NCI-H345 treated with DMSO at 0.1 percent for 48 hours (cell line): ENCODE measurements at regions not wholly inside any gene's neighbourhood (a gene's known extent, or its start where the extent isn't known, plus 50 kb on each side); places are given as distances from the start of the nearest gene placed in this dataset.

Experiments used
- DNase-seq: peaks from one replicate; lab custom pipeline; 2025; ENCODE audit not compliant: unreplicated experiment; lab: John Stamatoyannopoulos, UW

DNA sequence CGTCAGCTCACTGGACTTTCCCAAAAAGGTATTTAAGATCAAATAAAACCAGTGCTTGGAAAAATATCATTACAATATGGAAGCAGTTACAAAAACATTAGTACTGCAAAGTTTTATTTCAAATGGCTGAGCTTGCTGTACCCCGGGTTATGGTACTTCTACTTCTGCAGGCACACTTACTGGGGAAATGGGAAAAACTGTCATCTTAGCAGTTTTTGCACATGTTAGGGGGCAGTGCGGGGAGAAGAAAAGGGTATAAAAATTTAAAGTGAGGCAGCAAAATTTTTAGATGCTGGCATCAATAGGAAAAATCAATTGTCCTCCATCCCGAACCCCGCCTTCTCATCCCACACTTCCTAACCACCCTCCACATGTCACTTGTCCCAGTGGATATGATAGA lies 133.4 kb downstream of the ATG4C start:
- no peak for DNase-seq

DNA sequence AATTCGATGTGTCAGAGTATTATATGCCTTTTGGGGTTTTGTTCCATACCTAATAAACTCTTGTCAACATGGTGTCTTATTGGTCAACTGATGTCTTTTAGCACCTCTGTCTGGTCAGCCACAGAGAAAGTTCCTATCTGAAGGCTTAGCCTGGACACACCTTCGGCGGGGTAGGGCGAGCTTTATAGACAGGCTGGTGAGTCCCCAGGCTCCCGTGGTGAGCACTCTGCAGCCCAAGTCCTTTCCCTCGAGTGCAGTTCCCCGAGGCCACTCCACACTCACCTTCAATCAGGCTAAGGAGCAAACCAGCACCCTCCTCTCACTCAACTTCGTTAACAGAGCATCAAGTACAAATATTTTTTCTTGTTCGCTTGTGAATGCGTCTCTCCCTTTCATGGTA lies 133.9 kb downstream of the ATG4C start:
- no peak for DNase-seq

DNA sequence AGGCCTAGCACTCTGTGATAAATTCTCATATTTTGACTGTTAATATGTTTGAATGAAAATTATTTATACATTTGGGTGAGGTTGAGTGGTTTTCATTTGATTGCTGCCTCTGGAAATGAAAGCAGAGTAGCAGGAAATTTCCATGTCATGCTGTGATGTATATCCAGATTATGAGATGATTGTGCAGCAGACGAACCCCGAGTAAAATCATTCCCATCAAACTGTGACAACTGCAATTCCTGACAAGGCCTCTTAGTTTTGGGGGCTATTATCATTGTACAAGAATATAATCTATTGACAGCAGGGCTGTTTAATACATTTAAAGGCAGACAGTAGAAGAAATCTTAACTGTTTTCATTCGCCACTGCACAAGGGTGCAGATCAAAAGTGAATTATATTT lies 134.8 kb downstream of the ATG4C start:
- DNase-seq, result no peak

DNA sequence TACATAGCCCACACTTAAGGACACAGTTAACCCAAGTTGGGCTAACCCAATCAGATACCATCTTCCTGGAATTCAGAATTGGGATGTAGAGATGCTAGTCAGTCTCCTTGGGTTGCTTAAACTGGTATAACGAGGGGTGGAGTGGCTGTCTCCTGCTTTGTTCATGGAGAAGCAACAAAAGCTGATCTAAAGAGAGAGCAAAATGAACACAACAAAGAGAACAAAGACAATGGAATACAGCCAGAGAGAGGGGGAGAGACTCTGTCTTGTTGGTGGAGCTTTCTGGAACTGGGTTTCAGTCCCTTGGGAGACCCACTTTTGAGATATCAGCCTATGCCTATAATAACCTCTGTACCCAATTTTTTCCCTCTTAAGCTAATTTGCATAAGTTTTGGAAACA lies 138.1 kb downstream of the ATG4C start:
- no peak for DNase-seq

DNA sequence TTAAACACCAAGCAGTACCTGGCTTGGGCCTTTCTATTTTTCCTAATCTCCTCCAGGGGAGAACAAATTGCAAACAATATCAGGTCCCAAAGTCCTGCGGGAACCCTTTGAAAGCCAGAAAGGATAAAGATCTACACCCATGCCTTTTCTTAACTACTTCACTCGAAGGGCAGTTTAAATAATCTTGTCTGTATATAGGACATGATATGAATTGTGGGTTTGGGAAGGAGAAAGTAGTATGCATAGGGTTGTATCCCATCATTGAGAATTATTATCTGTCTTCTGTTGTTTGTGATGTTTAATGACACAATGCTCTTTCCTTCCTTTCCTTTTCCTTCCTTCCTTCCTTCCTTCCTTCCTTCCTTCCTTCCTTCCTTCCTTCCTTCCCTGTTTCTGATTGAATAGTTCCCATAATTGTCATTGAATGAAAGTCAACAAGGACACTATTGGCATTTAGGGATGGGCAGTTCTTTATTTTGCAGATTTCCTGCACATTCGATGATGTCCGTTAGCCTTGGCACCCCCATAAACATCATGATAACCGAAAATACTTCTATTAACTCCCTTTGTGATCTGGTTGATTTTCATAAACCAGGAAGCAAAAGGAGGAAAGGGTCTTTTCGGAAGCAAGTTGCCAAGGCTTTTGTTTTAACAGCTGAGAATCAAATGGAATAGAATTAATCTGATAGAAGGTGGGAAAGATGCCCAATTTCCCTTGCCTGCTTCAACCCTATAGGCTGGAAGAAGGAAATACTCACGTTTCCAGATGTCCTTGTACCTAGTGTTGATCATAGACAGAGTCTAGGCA lies 141.3 kb downstream of the ATG4C start:
- DNase-seq, result no peak

DNA sequence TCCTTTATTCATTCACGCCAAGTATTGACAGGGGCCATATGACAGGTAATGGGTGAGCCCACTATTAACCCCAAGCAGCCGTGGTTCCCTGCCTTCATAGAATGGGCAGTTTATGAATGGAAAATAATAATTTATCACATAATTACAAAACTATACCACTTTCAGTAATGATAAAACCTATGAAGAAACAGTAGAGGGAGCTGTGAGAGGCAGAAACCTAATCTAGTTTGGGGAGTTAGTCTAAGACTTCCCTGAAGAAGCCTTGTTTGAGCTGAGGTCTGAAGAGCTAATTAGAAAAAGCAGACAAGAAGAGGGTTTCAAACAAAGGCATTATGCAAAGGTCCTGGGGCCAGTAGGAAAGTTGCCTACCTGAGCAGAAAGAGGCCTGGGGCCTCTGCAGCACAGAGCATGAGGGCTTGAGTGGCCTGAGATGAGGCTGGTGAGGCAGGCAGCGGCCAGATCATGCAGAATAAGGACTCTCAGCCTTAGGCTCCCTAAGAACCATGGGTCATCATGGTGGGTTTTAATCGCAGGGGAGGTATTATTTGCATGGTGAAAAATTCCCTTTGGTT lies 142.8 kb downstream of the ATG4C start:
- DNase-seq, result no peak

DNA sequence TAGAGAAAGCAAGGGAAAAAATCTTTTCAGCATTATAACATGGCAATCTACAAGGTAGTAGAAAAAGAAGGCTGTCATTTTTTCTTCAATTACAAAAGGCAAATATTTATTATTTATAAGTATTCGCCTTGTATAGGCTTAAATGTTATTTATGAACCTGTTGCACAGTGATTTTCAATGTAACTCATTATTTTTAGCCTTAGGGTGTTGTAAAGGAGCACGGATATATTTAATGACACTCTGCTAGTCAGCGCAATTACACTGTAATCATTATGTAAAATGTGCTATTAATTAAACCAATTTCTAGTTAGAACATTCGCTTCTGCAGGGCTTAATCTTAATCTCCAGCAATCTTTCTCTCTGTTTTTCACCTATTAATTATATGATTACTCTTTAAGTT lies 145.0 kb downstream of the ATG4C start:
- no peak for DNase-seq

DNA sequence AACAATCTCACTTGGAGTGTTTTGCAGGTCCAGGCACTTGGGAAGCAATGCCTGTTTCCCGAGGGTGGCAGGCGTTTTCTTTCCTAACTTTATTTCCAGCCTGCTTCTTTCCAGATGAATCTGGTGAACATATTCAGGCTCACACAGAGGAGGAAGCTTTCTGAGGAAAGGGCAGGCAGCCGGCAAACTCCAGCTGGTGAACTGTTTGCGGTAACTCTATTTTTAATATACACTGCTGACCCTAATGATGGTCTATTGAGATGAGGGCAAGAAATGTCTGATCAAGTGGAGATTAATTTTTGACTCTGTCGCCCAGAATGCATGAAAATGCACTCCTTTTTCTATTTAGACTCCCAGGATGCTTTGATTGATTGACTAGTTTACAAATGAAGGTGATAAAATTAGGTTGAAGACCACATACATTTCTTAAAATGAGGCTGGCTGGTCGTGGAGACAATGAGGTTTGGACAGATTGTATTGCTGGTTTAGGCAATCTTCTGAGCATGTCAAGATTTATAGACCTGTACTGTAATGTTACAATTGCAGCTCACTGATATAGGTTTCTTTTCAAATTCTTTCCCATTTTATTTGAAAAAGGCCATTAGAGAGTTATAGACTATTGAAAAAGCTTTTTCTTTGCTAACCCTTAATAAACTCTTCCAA lies 153.8 kb downstream of the ATG4C start:
- DNase-seq, result no peak

DNA sequence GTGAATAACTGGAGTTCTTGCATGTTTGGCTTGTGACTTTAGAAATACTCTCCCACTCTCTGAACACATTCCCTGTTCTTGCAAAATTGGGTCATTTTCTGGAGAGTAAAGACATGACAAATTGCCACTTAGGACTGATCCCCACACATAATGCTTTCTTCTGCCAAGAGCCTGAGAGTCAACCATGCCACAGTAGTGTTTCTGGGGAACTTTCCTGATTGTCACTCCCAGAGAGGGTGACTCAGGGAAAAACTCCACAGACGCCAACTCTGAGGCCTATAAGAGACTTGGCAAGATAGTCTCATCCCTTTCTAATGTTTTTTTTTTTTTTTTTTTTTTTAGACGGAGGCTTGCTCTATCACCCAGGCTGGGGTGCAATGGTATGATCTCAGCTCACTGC lies 157.8 kb downstream of the ATG4C start:
- no peak for DNase-seq

DNA sequence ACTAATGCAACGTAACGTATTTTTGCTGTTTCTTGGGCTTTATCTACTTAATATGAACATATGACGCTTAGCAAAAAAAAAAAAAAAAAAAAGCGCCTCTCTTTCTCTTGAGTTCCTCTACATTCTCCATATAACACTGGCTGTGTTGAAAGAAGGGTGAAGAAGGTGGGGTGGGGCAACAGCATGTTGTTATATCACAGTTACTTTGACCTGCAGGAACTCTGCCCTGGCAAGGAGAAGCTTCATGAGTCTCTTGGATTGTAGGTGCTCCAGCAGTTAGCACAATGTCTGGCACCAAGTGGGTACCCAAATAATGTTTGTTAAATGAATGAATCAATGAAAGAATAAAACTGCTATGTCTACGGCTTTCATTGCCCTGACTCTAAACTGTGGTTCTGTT lies 162.6 kb downstream of the ATG4C start:
- no peak for DNase-seq

DNA sequence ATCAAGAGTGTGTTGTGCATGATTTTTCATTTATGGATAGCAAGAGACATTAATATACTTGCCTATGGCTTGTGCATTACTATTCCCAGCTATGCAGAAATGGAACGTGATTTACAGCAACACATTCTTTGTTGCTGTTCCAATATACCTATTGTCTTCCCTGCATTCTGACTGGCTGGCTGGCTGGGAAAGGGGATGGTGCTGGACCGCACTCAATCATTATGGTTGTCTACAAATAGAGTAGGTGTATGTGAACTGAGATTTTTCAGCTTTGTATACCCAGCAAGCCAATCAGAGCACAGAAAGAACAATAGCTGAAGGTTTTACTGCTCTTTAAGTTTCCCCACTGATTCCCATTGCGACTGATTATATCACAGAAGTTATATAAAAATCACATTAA lies 167.5 kb downstream of the ATG4C start:
- DNase-seq, result no peak

DNA sequence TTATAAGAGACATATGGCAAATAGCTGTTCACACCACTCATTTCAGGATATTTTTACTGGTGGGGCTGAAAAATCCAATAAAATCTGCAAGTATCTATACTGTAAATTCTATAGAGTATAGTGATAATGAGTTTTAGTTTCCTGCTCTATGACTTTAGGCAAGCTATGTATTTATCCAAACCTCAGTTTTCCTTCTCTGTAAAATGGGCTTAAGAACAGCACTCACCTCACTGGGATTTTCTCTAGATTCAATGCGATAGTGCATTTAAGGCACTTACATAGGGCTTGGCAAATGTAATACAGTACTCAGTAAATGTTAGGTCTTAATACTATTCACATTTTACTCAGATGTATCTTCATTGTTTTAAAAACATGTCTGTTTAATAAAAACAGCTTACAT lies 168.7 kb downstream of the ATG4C start:
- DNase-seq, result no peak

DNA sequence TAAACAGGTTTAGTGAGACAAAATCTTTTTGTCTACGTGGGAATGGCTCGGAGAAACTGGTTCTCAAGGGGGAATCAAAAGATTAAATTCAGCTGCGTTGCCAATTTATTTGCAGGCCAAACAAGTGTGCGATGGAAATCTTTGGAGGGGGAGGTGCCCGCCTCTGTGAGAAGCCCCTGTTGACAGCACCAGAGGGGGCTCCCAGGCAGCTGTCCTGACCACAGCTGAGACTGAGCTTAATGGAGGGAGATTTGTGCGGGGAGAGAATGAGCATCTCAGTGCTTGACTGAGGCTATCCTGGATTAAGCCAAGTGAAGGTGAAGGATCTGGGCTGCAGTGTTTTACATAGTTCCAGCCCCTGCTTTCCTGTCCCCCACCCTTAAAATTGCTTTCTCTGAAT lies 169.7 kb downstream of the ATG4C start:
- no peak for DNase-seq

DNA sequence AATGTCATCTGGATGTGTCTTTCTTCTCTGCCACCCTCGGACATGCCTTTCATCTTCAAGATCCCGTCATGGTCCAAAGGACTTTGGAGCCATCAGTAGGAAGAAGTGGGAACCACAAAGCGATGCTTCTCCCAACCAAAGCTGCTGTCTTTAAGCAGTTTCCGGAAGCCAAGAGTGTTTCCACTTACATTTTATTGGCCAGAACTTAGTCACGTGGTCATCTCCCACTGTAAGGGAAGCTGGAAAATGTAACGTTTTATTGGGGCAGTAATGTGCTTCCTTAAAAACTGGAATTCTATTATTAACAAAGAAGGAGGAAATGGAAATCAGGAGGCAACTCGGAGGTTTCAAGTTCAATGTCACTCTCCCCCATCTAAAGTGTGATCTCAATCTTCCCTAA lies 170.8 kb downstream of the ATG4C start:
- no peak for DNase-seq

DNA sequence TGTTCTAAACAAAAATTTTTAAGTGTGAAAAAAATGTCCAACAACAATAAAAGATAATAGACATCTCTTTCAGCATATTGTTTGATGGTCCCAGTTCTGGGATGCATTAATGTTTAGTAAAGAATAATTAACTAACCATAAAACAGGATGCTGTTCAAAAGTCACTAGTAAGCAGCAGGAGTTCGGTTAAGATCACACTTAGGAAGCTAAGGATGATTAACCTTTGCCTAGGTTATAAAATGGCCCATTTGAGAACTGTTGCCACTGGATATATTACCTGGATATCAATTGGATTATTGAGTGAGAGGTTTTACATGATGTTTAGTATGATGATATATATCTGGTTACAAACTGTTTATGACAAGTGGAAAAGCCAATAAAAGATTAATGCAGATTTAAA lies 171.7 kb downstream of the ATG4C start:
- DNase-seq, result no peak

DNA sequence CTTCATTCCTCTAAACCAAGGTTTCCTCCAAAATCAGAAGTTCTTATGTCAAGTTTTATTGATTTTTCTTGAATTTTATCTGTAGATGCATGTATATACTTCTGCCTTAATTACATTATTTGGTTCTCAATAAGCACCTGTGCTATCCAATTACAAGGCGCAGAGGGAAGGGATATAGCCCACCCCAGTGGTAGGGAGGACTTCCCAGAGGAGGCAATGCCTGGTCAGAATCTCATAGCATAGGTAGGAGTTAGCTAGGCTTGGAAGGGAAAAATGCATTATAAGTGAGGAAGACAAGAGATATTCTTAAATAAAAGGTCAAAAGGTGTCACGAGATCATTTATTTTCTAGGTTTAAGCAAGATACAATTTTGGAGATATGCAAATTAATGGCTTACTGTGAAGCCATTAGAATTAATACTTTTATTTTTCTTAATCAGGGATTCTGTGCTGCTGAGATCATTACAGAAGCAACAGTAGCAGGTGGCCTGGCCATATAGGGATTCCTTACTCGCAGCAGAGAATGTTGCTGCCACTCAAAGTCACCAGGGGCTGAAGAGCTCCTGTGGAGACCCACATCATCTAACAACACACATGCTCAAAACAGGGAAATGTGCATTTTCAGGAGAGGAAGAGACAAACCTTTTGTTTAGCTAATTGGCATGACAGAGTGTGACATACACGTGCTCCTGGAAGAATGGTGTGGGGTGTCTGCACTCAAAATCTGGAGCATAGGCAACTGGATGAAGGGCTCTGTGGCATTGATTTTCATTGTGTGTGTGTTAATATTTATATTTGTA lies 178.3 kb downstream of the ATG4C start:
- peak; percentile 5 for DNase-seq

DNA sequence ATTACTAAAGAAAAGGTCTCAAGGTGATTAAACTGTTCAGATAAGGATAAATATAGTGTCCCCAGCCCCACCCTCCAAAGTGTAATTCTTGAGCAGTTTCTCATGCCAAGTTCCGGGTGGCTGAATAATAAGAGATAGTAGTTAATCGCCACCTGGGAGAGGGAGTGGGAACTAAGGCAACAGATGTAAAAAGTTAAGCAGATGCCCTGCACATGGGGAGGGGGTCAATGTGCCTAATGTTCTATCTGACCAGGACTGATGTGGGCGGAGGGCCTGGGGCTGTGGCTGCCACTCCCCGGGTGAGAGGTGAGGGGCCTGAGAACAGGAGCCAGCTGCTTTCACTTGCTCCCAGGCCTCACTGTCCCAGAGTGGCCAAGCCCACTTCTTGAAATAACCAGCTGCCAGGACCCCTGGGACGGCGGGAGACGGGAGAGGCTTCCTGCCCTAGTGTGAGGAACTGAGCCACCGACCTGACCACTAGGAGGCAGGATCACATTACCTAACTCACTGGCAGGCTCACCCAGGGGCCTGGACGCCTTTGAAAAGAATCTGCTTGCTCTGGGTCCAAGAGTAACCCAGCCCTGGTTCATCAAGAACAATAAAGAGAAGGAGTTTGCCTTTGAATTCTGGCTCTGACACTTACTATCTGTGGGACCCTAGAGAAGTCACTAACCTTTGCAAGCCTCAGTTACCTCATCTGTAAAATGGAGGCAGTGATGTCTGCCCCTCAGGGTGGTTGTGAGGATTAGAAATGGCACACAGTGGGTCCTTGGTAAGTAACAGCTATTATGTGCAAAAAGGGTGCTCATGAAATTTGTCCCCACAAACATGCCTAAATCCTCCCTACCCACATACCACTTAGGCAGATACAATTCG lies 179.2 kb downstream of the ATG4C start:
- peak; percentile 14 for DNase-seq

DNA sequence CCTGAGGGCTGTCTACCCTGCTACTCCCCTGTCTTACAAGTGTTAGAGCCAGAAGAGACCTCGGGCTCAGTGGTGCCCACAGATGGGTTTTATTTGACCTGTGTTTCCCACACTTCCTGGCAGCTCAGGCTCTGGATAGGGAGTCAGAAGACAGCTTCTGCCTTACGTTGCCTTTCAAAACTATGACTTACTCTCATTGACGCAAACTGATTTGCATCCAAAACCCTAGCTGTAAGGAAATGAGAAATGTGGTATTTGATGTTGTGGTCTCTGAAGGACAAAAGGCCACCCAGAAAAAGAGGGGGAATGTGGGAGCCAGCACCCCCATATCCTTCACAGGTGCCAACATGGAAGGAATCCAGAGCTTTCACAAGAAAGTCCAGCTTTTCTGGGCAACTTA lies 180.2 kb downstream of the ATG4C start:
- DNase-seq, result no peak

DNA sequence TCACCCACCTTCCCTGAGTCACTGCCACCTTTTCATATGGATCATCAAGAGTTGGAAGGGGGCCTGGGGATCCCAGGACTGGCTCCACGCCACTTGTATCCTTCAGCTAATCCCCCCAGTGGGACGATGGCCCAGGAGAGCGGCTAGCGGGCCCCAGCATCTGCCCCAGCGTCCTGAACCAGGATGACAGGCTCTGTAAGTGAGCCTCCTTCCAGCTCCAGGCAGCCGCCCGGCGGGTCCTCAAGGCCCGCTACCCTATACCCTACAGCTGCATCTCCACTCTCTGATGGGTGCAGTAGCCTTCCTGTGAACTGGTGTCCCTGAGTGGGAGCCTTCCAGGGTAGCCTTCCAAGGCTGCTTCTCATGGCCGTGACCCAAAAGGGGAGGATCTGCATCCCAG lies 183.1 kb downstream of the ATG4C start:
- DNase-seq, result no peak

DNA sequence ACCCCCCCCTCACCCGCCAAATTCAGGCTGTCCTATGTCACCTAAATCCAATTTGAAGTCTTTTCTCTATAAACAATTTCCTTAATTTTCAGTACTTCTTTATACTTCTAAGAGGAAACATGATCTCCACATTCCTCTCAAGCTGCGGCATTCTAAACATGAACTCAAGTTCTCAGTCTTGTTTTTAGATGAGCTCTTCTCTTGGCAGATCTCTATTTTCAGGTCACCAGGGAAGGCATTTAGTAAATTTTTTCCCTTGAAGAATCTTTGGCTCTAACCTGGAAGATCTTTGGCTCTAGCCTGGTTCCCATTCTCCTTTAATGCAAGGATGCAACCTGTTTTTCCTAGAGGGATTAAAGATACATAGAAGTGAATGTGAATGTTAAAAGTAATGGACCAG lies 193.4 kb downstream of the ATG4C start:
- DNase-seq, result no peak

DNA sequence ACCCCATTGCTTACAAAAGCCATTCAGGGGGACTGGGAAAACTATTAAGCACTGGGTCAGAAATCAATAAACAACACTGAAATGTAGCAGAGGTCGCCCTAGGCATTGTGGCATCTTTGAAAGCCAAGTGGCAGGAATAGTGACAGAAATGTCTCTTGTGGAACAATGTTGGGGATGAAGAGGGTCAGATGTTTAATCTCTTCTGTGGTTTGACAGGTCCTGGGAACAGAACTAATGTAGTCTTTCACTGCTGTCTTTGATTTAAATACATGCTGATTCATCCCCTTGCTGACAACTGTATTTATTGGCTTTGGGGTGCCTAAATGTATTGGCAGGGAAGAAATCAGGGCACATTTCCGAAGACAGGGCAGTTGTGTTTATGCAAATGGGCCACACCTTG lies 194.8 kb downstream of the ATG4C start:
- no peak for DNase-seq
